HCT116 (cell line): ENCODE measurements at regions not wholly inside any gene's neighbourhood (a gene's known extent, or its start where the extent isn't known, plus 50 kb on each side); places are given as distances from the start of the nearest gene placed in this dataset.

Experiments used
- ATAC-seq: fragments of 200-7000 bp; cut with Tn5 transposase; 2 replicates; pipeline ENCODE4 v1.9.1; 2020; ENCODE audit warnings: mild to moderate bottlenecking, moderate library complexity
- BruUV-seq: library from RNA; stranded (reverse); fragments of 400-500 nt; replicated peaks from 2 replicates; lab custom pipeline; 2021; lab: Mats Ljungman, UMichigan
- CTCF ChIA-PET: fragments of 300-600 bp; sonication (Branson Sonifier 250); formaldehyde crosslinking; loops from one replicate; lab custom pipeline; 2021; ENCODE audit warnings: antibody characterized with exemption; lab: Charles Lee
- POLR2A ChIA-PET: fragments of 300-600, 350-600 bp; sonication (Branson Sonifier 250); formaldehyde crosslinking; loops from one replicate; lab custom pipeline; 2021; ENCODE audit warnings: antibody characterized with exemption; lab: Charles Lee
- RAD21 ChIA-PET, 2 experiments: fragments of 300-600 bp; sonication (Branson Sonifier 250); formaldehyde crosslinking; loops; one replicate each; lab custom pipeline; 2023; ENCODE audit warnings: low total read pairs in 2 of 2; ENCODE audit not compliant: uncharacterized antibody in 2 of 2, unreplicated experiment in 2 of 2, low non-redundant PET in 1 of 2; lab: Charles Lee
- DNase-seq: peaks from one replicate; pipeline ENCODE4 v3.0.0-alpha.2; 2010; ENCODE audit warnings: low read depth, low spot score
- H2AFZ ChIP-seq: fragments of 200-600 bp; shearing (Covaris generic), sonication (generic); 2 replicates; pipeline ENCODE4 v1.6.1; 2017; ENCODE audit warnings: low read depth, mixed run types, mixed read lengths, antibody characterized with exemption, low read length; ENCODE audit not compliant: poor library complexity, severe bottlenecking
- H3K27ac ChIP-seq: 2 replicates; pipeline ENCODE4 v1.5.1; 2012; ENCODE audit warnings: low read depth, low read length
- H3K27me3 ChIP-seq: fragments of 200-600 bp; sonication (generic); 2 replicates; pipeline ENCODE4 v1.6.1; 2016; ENCODE audit warnings: mixed run types, low read length, mixed read lengths; ENCODE audit not compliant: insufficient read depth
- H3K36me3 ChIP-seq, 2 experiments: fragments of 200-500 bp in 1 of 2; fragments of 200-600 bp in 1 of 2; sonication (Bioruptor generic) in 1 of 2; sonication (generic) in 1 of 2; 2 replicates each; pipeline versions ENCODE4 v1.5.1 to v1.6.1; 2014 to 2016; ENCODE audit warnings: low read length in 2 of 2, inconsistent platforms in 1 of 2, mixed read lengths in 1 of 2, mixed run types in 1 of 2; ENCODE audit not compliant: insufficient read depth in 2 of 2, control insufficient read depth in 1 of 2
- H3K4me1 ChIP-seq, 2 experiments: fragments of 200-600 bp in 1 of 2; sonication (generic) in 1 of 2; 2 replicates each; pipeline versions ENCODE4 v1.5.1 to v1.6.1; 2012 to 2017; ENCODE audit warnings: low read length in 2 of 2, inconsistent platforms in 1 of 2, mild to moderate bottlenecking in 1 of 2, mixed read lengths in 1 of 2, mixed run types in 1 of 2, moderate library complexity in 1 of 2; ENCODE audit not compliant: insufficient read depth in 2 of 2, control insufficient read depth in 1 of 2
- H3K4me2 ChIP-seq: fragments of 200-600 bp; sonication (generic); 2 replicates; pipeline ENCODE4 v1.6.1; 2017; ENCODE audit warnings: mixed run types, low read length, mixed read lengths
- H3K4me3 ChIP-seq, 2 experiments: fragments of 200-600 bp in 1 of 2; sonication (generic) in 1 of 2; replicated peaks in 1 of 2; 2 replicates each; pipeline ENCODE4 v1.5.1; 2011 to 2016; ENCODE audit warnings: low read length in 2 of 2, control low read depth in 1 of 2, low read depth in 1 of 2, mild to moderate bottlenecking in 1 of 2, mixed read lengths in 1 of 2, mixed run types in 1 of 2
- H3K79me2 ChIP-seq: fragments of 200-600 bp; sonication (generic); 2 replicates; pipeline ENCODE4 v1.6.1; 2017; ENCODE audit warnings: mild to moderate bottlenecking, mixed run types, low read length, moderate library complexity, mixed read lengths; ENCODE audit not compliant: insufficient read depth
- H3K9ac ChIP-seq: fragments of 200-600 bp; sonication (generic); 2 replicates; pipeline ENCODE4 v1.6.1; 2016; ENCODE audit warnings: low read length, mixed read lengths
- H3K9me2 ChIP-seq: fragments of 200-600 bp; sonication (generic), shearing (Covaris generic); 2 replicates; pipeline ENCODE4 v1.6.1; 2017; ENCODE audit warnings: mixed run types, mild to moderate bottlenecking, moderate library complexity; ENCODE audit not compliant: insufficient read depth
- H3K9me3 ChIP-seq, 2 experiments: fragments of 200-500 bp in 1 of 2; fragments of 200-600 bp in 1 of 2; sonication (Bioruptor generic) in 1 of 2; sonication (generic) in 1 of 2; 2 replicates each; pipeline ENCODE4 v1.6.1; 2014 to 2017; ENCODE audit warnings: low read length in 2 of 2, mixed read lengths in 2 of 2, inconsistent platforms in 1 of 2, low read depth in 1 of 2, mild to moderate bottlenecking in 1 of 2, mixed run types in 1 of 2, moderate library complexity in 1 of 2; ENCODE audit not compliant: control insufficient read depth in 1 of 2, insufficient read depth in 1 of 2
- H4K20me1 ChIP-seq: fragments of 200-600 bp; sonication (generic), shearing (Covaris generic); 2 replicates; pipeline ENCODE4 v1.6.1; 2017; ENCODE audit warnings: mixed run types, mild to moderate bottlenecking, moderate library complexity; ENCODE audit not compliant: insufficient read depth
- CBX3 ChIP-seq: IDR thresholded peaks from 2 replicates; pipeline ENCODE4 v1.6.1; 2012; ENCODE audit warnings: low read depth
- EGR1 ChIP-seq: IDR thresholded peaks from 2 replicates; pipeline ENCODE4 v1.6.1; 2012; ENCODE audit warnings: low read depth
- ELF1 ChIP-seq: IDR thresholded peaks from 2 replicates; pipeline ENCODE4 v1.6.1; 2012; ENCODE audit warnings: low read depth, borderline replicate concordance
- EZH2 ChIP-seq: fragments of 200-600 bp; sonication (generic); IDR thresholded peaks from 2 replicates; pipeline ENCODE4 v1.6.1; 2017; ENCODE audit warnings: antibody characterized with exemption, mixed run types
- EZH2phosphoT487 ChIP-seq: fragments of 200-600 bp; IDR thresholded peaks from 2 replicates; pipeline ENCODE4 v1.6.1; 2018; ENCODE audit warnings: antibody characterized with exemption, borderline replicate concordance
- FOSL1 ChIP-seq: IDR thresholded peaks from 2 replicates; pipeline ENCODE4 v1.6.1; 2012; ENCODE audit warnings: low read depth
- JUND ChIP-seq: IDR thresholded peaks from 2 replicates; pipeline ENCODE4 v1.6.1; 2012
- POLR2AphosphoS5 ChIP-seq: IDR thresholded peaks from 2 replicates; pipeline ENCODE4 v1.6.1; 2011; ENCODE audit warnings: mild to moderate bottlenecking, low read depth, low read length, moderate library complexity
- RAD21 ChIP-seq: IDR thresholded peaks from 2 replicates; pipeline ENCODE4 v1.6.1; 2012; ENCODE audit warnings: low read depth, mild to moderate bottlenecking
- SP1 ChIP-seq: IDR thresholded peaks from 2 replicates; pipeline ENCODE4 v1.6.1; 2012; ENCODE audit warnings: low read depth
- TCF7L2 ChIP-seq: IDR thresholded peaks from 2 replicates; pipeline ENCODE4 v1.7.0; 2011; ENCODE audit warnings: borderline replicate concordance, inconsistent platforms; ENCODE audit not compliant: insufficient read depth, insufficient read length; ENCODE audit errors: extremely low read depth
- ZBTB33 ChIP-seq: IDR thresholded peaks from 2 replicates; pipeline ENCODE4 v1.6.1; 2011; ENCODE audit warnings: mild to moderate bottlenecking, low read length, moderate library complexity; ENCODE audit not compliant: insufficient replicate concordance; ENCODE audit errors: extremely low read depth
- ZFX ChIP-seq: fragments of 450-650 bp; IDR thresholded peaks from 2 replicates; pipeline ENCODE4 v1.6.1; 2017
- ZNF274 ChIP-seq: fragments of 200-500 bp; sonication (Bioruptor generic); IDR thresholded peaks from 2 replicates; pipeline ENCODE4 v1.6.1; 2014; ENCODE audit warnings: mild to moderate bottlenecking, low read depth, low read length, inconsistent platforms
- intact Hi-C: fragments of 100-400 bp; cut with micrococcal nuclease; formaldehyde crosslinking; loops from 2 replicates; pipeline ENCODE4 v1.10.0; 2022
- TF ChIP-seq, protein P1 (sequence below): IDR thresholded peaks from 2 replicates; pipeline ENCODE4 v1.6.1; 2012
- TF ChIP-seq, protein P2 (sequence below), 3 experiments: fragments of 200-600 bp in 1 of 3; sonication (generic) in 1 of 3; IDR thresholded peaks in 2 of 3; conservative IDR thresholded peaks in 1 of 3; 2 replicates each; pipeline ENCODE4 v1.5.1; 2012 to 2017; ENCODE audit warnings: low read depth in 2 of 3, low read length in 2 of 3, antibody characterized with exemption in 1 of 3, borderline replicate concordance in 1 of 3, control low read depth in 1 of 3, mild to moderate bottlenecking in 1 of 3, mixed read lengths in 1 of 3, mixed run types in 1 of 3, moderate library complexity in 1 of 3; ENCODE audit not compliant: insufficient read depth in 1 of 3
- TF ChIP-seq, protein P3 (sequence below): IDR thresholded peaks from 2 replicates; pipeline ENCODE4 v1.6.1; 2012; ENCODE audit warnings: low read depth

- ChIA-PET POLR2A (no interaction called here), RAD21 (no interaction called here), CTCF (no interaction called here)
- Histone ChIP-seq H3K9ac (no peak overlapping the region), H3K9me3 (no peaks in the 10 kb centered on the region), H3K27ac (no peak overlapping the region), H2AFZ (no peak overlapping the region), H3K27me3 (no peaks in the 10 kb centered on the region), H3K9me2 (no peaks in the 10 kb centered on the region), H3K4me1 (peaks cover 0 to 10% of the 10 kb centered on the region in 2 experiments; a peak in 2 of 4 replicates), H3K36me3 (no peaks in the 10 kb centered on the region), H4K20me1 (no peaks in the 10 kb centered on the region), H3K79me2 (no peaks in the 10 kb centered on the region), H3K4me2 (no peak overlapping the region), H3K4me3 (no peak overlapping the region)
- no peak for ATAC-seq
- TF ChIP-seq EGR1 (no peak), RAD21 (no peak), SP1 (no peak), ZNF274 (no peak), JUND (no peak), ELF1 (no peak), ZFX (no peak), POLR2AphosphoS5 (no peak), EZH2phosphoT487 (no peak), FOSL1 (no peak), ZBTB33 (no peak), TCF7L2 (no peak), EZH2 (no peak), CBX3 (no peak)
- TF ChIP-seq, protein P1, sequence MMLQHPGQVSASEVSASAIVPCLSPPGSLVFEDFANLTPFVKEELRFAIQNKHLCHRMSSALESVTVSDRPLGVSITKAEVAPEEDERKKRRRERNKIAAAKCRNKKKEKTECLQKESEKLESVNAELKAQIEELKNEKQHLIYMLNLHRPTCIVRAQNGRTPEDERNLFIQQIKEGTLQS: no peak
- TF ChIP-seq, protein P2, sequence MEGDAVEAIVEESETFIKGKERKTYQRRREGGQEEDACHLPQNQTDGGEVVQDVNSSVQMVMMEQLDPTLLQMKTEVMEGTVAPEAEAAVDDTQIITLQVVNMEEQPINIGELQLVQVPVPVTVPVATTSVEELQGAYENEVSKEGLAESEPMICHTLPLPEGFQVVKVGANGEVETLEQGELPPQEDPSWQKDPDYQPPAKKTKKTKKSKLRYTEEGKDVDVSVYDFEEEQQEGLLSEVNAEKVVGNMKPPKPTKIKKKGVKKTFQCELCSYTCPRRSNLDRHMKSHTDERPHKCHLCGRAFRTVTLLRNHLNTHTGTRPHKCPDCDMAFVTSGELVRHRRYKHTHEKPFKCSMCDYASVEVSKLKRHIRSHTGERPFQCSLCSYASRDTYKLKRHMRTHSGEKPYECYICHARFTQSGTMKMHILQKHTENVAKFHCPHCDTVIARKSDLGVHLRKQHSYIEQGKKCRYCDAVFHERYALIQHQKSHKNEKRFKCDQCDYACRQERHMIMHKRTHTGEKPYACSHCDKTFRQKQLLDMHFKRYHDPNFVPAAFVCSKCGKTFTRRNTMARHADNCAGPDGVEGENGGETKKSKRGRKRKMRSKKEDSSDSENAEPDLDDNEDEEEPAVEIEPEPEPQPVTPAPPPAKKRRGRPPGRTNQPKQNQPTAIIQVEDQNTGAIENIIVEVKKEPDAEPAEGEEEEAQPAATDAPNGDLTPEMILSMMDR (IDR thresholded peaks at IDR 0.05 in 2 of 3, conservative IDR thresholded peaks at IDR 0.05 in 1 of 3; ENCODE audit: borderline replicate concordance in 1 of 3, insufficient read depth in 1 of 3, low read depth in 2 of 3, low read length in 2 of 3): no peak
- TF ChIP-seq, protein P3, sequence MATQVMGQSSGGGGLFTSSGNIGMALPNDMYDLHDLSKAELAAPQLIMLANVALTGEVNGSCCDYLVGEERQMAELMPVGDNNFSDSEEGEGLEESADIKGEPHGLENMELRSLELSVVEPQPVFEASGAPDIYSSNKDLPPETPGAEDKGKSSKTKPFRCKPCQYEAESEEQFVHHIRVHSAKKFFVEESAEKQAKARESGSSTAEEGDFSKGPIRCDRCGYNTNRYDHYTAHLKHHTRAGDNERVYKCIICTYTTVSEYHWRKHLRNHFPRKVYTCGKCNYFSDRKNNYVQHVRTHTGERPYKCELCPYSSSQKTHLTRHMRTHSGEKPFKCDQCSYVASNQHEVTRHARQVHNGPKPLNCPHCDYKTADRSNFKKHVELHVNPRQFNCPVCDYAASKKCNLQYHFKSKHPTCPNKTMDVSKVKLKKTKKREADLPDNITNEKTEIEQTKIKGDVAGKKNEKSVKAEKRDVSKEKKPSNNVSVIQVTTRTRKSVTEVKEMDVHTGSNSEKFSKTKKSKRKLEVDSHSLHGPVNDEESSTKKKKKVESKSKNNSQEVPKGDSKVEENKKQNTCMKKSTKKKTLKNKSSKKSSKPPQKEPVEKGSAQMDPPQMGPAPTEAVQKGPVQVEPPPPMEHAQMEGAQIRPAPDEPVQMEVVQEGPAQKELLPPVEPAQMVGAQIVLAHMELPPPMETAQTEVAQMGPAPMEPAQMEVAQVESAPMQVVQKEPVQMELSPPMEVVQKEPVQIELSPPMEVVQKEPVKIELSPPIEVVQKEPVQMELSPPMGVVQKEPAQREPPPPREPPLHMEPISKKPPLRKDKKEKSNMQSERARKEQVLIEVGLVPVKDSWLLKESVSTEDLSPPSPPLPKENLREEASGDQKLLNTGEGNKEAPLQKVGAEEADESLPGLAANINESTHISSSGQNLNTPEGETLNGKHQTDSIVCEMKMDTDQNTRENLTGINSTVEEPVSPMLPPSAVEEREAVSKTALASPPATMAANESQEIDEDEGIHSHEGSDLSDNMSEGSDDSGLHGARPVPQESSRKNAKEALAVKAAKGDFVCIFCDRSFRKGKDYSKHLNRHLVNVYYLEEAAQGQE: no peak
- BruUV-seq: no TSS peak
- intact Hi-C loops: no loop called here
- DNase-seq: no peak
Observed at GRCh38 chr9:38200431-38200830, 131.4 kb upstream of the SHB start.
